GM19193 (cell line): ENCODE measurements at regions not wholly inside any gene's neighbourhood (a gene's known extent, or its start where the extent isn't known, plus 50 kb on each side); places are given as distances from the start of the nearest gene placed in this dataset.

Experiments used
- POLR2A ChIP-seq: IDR thresholded peaks from 4 replicates; pipeline ENCODE4 v1.6.1; 2011; ENCODE audit not compliant: insufficient read depth, insufficient read length; ENCODE audit errors: extremely low read depth

GRCh38 chr14:50020184-50020583, 96.2 kb downstream of the VCPKMT start:
- no peak for TF ChIP-seq POLR2A

GRCh38 chr14:50020799-50021198, 95.6 kb downstream of the VCPKMT start:
- TF ChIP-seq POLR2A: no peak

- TF ChIP-seq POLR2A: no peak
These were observed 94.9 kb downstream of the VCPKMT start for GRCh38 chr14:50021261-50022031.

- no peak for TF ChIP-seq POLR2A
These were observed 93.7 kb downstream of the VCPKMT start for GRCh38 chr14:50022661-50023060.

GRCh38 chr14:50023671-50024490, 92.5 kb downstream of the VCPKMT start:
- TF ChIP-seq POLR2A: no peak

GRCh38 chr14:50025073-50025472, 91.3 kb downstream of the VCPKMT start:
- TF ChIP-seq POLR2A: no peak

GRCh38 chr14:50025776-50026175, 90.6 kb downstream of the VCPKMT start:
- TF ChIP-seq POLR2A: no peak

GRCh38 chr14:50026396-50026795, 90.0 kb downstream of the VCPKMT start:
- TF ChIP-seq POLR2A: no peak

- no peak for TF ChIP-seq POLR2A
These were observed 88.6 kb downstream of the VCPKMT start for GRCh38 chr14:50027816-50028215.

- TF ChIP-seq POLR2A: no peak
These were observed 87.9 kb downstream of the VCPKMT start for GRCh38 chr14:50028458-50028857.

- no peak for TF ChIP-seq POLR2A
These were observed 86.3 kb downstream of the VCPKMT start for GRCh38 chr14:50030036-50030435.

GRCh38 chr14:50031602-50032313, 84.6 kb downstream of the VCPKMT start:
- TF ChIP-seq POLR2A: no peak

GRCh38 chr14:50035214-50035613, 81.2 kb downstream of the VCPKMT start:
- TF ChIP-seq POLR2A: no peak

- no peak for TF ChIP-seq POLR2A
These were observed 80.2 kb downstream of the VCPKMT start for GRCh38 chr14:50036211-50036610.

GRCh38 chr14:50036637-50037036, 79.7 kb downstream of the VCPKMT start:
- no peak for TF ChIP-seq POLR2A

- no peak for TF ChIP-seq POLR2A
These were observed 79.1 kb downstream of the VCPKMT start for GRCh38 chr14:50037240-50037639.

GRCh38 chr14:50037852-50038251, 78.5 kb downstream of the VCPKMT start:
- no peak for TF ChIP-seq POLR2A
